Right kidney (tissue), 1 donor: ENCODE measurements at regions not wholly inside any gene's neighbourhood (a gene's known extent, or its start where the extent isn't known, plus 50 kb on each side); places are given as distances from the start of the nearest gene placed in this dataset.
"Not testable (repeated sequence)": the region's sequence is repeated elsewhere in the genome, so short reads cannot be mapped to it uniquely, and the experiment has no call there.

ENCODE experiments used
- DNase-seq: peaks from one replicate; pipeline ENCODE4 v3.0.0-alpha.2; 2016

DNA sequence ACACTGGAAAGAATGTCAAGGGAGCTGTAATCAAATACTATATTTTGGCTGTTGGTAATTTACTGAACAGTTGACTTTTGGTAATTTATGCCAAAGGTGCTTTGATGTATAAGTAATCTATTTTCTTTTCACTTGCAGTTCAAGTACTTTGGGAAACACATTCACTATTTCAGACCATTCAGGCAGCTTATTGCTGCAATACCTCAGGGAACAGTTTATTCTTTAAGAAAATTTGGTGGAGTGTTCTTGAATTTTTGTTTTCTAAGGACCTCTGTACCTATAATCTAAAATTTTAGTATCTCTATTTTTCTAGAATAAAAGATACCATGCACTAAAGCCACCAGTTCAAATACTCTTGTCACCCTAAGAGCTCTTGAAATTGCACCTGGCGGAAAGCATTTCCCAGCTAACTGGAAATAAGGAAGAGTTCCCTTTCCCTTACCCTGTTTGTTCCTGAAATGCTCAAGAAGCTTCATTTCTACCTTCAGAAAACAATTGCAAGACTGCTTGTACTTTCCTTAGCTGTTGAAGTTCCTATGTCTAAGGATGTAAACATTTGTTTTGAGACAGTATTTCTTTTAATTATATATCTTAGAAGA, 633.5 kb upstream of the FAT1 start:
- DNase-seq = no peak

DNA sequence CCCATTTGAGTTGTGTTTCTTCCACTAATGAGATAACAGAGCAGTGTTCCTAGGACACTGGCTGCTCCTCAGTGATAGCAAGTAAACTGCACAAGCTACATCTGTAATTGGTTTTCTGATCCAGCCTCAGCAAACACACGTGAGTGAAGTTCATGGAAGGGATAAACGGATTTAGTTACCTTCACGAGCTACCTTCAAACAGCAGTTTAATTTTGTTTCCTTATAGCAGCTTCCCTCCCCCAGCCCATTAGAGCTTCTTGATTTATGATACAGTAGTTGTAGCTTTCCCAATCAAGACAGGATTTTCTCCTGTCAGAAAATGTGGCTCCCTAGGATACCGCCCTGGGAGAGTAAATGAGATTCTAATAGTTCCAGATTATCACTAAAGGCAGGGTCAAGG, 634.2 kb upstream of the FAT1 start:
- no peak for DNase-seq

GRCh38 chr4:187362937-187363857, 632.4 kb upstream of the ZFP42 start:
- DNase-seq = no peak

- DNase-seq = no peak
These were observed 631.2 kb upstream of the ZFP42 start for GRCh38 chr4:187364401-187364800.

DNA sequence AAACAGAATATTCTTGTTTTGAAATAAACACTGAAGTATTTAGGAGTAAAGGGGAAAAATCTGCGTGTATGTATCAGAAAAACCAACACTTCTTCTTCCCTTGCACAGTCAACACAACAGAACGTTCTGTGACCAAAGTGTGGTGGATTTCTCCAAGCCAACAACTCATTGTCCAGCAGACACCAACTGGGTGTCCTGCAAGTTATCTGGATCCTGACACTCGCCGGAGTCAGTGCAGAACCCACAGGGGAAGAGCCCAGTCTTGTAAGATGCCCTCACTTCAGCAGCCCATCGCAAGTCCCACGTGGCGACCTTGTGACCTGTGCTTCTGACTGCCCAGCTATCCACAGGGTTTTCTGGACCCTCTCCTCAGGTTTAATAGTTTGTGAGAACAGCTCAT, 630.7 kb upstream of the ZFP42 start:
- no peak for DNase-seq

DNA sequence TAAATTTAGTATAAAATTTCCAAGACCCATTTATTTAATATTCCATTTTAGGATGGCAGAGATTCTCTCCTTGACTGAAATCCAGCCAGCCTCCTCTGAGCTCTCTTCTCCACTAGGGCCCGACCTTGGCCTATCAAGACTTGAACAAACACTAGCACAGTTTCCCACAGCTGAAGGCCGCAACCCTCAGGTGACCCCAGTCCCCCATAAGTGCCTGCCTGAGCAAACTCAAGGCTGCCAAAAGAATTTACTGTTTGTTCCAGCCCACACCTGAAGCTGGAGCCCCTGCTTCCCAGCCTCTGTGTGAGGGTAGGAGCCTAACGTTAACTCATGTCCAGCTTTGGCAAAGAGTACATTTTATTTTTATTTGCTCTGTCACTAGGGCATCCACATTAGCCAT, 629.0 kb upstream of the ZFP42 start:
- no peak for DNase-seq

DNA sequence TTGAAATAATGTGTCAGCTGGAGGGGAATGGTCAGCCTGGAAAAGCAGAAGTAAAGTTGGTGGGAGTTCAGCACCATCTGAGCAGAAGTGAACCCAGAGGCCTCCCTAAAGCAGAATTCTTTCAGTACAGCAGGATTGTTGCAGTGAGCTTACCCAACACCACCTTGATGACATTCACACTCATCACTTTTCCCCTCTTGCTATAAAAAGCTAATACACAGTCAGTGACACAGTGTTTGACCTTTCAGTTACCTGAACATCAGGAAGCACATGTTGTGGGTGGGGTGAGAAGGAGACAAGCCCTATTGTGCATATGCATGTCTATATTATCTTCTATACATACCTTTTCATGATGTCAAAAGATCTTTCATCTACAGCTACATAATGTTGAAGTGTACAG, 624.7 kb upstream of the ZFP42 start:
- DNase-seq = no peak

GRCh38 chr4:187378441-187378840, 617.1 kb upstream of the ZFP42 start:
- DNase-seq = no peak

GRCh38 chr4:187380181-187380581, 615.4 kb upstream of the ZFP42 start:
- DNase-seq = no peak

GRCh38 chr4:187383181-187383580, 612.4 kb upstream of the ZFP42 start:
- no peak for DNase-seq

GRCh38 chr4:187387739-187388138, 607.8 kb upstream of the ZFP42 start:
- no peak for DNase-seq

GRCh38 chr4:187389420-187389819, 606.2 kb upstream of the ZFP42 start:
- DNase-seq = no peak

DNA sequence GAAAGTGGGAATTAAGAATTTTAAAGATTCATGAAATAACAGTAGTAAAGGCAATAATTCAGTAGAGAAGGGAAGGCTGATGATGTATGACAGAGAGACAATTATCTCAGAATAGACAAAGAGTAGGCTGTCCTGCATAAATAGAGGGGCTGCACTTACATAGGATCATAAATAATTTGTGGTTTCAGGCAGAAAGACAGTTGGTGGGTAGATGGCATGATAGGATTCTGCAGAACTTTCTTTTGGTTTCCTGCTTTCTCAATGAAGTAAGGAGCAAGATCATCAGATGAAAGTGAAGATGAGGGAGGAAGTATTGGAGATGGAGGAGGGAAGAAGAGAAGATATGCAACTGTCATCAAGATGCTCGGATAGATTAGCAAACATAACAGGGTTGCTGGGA, 604.9 kb upstream of the ZFP42 start:
- no peak for DNase-seq

DNA sequence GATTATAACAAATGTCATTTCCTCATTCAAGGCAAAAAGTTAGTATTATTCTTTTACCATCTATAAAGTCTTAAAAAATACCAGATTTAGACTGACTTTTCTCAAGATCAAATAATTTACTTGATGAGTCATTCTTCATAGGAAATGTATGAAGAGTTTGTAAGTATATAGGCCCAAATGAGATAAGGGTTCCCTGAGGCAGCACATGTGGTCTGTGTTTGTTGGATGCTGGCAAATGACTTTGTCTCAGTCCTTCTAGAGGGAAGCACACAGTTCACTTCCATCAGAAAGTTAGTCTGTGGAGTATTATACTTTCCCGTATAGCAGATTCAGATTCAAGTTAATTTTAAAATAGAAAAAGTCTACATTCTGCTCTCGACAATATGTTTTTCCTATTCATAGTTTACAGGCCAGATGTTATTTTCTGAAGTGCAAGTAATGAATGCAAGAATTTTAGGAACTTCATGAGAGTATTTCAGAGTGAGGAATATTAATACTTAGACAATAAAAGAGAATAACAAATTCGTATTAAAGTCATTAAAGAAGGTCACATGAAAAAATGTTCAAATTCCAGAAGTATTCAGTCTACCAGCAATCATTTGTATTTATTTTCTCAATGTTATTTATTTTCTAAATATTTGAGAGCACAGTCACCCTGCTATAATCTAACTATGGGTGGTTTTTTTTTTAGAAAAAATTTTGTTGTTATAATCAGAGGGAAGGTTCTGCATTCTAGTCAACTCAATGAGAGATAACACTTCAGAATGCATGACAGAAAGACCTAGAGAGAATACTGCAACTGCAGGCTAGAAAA, 601.8 kb upstream of the ZFP42 start:
- no peak for DNase-seq

- DNase-seq = no peak
These were observed 599.5 kb upstream of the ZFP42 start for GRCh38 chr4:187396106-187396505.

GRCh38 chr4:187408447-187408846, 587.1 kb upstream of the ZFP42 start:
- DNase-seq = not testable (repeated sequence)

GRCh38 chr4:187413564-187414358, 581.8 kb upstream of the ZFP42 start:
- no peak for DNase-seq

DNA sequence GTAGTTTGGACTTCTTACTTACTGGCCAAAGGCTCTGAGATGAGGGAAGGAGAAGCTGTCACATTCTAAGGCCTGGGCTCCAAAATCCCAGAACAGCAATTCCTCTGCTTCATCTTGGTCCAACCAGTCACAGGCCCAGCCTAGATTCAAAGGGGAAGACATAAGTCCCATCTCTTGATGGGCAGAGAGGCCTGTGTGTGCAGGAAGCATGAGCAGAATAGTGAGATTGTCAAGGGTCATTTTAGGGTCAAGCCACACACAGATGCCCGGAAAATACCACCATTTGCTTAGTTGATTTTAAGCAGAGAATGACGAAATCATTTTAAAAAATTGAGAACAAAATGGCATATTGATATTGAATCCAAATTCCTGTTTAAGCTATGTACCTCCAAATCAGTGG, 580.9 kb upstream of the ZFP42 start:
- DNase-seq = no peak

GRCh38 chr4:187415231-187415630, 580.3 kb upstream of the ZFP42 start:
- DNase-seq = no peak

DNA sequence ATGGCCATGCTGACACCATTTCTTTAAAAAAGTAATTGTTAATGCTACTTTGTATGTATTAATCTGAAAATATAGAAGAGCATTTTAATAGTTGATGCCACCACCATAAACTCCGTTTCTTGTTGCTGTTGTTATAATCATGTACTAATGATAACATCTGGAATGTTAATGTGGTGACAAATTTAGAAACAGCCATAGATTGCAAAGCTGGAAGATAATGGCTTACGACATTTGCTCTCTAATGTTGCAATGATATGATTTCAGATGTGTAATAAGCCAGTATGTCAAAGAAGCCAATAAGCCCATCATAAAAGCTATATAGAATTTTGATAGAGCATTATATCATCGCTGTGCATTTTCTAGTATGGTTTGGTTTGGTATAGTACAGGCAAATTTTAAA, 579.4 kb upstream of the ZFP42 start:
- DNase-seq = no peak

- DNase-seq = no peak
These were observed 577.9 kb upstream of the ZFP42 start for GRCh38 chr4:187417721-187418120.

GRCh38 chr4:187422655-187423054, 572.9 kb upstream of the ZFP42 start:
- no peak for DNase-seq
